ENCODE measurements at regions not wholly inside any gene's neighbourhood (a gene's known extent, or its start where the extent isn't known, plus 50 kb on each side); places are given as distances from the start of the nearest gene placed in this dataset.

DNA sequence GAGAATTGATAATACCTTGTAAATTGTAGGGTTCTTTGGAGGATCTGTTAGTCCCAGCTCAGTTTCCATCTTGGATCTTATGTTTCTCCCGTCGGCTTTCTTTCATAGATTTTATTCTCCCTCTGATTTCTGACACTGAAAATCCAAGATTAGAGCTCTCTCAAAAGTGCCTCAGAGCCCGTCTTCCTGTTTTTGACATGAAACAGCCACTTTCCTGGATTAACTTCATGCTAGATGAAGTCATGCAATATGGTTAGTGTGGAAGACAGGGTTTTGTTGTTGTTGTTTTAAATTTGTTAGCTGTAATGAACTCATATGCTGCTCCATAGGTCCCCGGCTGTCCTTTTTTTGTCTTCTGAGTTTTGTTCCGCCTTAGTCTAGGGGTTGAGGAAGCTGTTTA lies 51.6 kb upstream of the ZFR start:
- Histone ChIP-seq H3K27ac (no peak overlapping the region), H3K4me1 (no peaks in the 10 kb centered on the region), H3K4me3 (no peak overlapping the region), H3K9me3 (no peaks in the 10 kb centered on the region), H3K27me3 (no peaks in the 10 kb centered on the region), H3K36me3 (no peaks in the 10 kb centered on the region)
- TF ChIP-seq POLR2A (IDR thresholded peaks at IDR 0.05) (no peak), CTCF (IDR thresholded peaks at IDR 0.05 in 4 of 5, conservative IDR thresholded peaks at IDR 0.05 in 1 of 5) (no peak)
- intact Hi-C loops (cut with DNase I; ENCODE audit: low total_unique reads) (no loop called here), in situ Hi-C loops (cut with MboI; ENCODE audit: low sequenced_read_pairs in 4 of 4) (no loop called here)
- ATAC-seq (no peak), DNase-seq (no peak)

GRCh38 chr5:32494827-32495226 lies 50.3 kb upstream of the ZFR start:
- Histone ChIP-seq H3K27ac (no peak overlapping the region), H3K27me3 (no peaks in the 10 kb centered on the region), H3K4me3 (no peak overlapping the region), H3K9me3 (no peaks in the 10 kb centered on the region), H3K4me1 (peaks cover 0 to under 1% of the 10 kb centered on the region in 2 donors), H3K36me3 (no peaks in the 10 kb centered on the region)
- intact Hi-C loops (cut with DNase I; ENCODE audit: low total_unique reads) = no loop called here
- TF ChIP-seq CTCF (IDR thresholded peaks at IDR 0.05 in 4 of 5, conservative IDR thresholded peaks at IDR 0.05 in 1 of 5) (no peak), POLR2A (IDR thresholded peaks at IDR 0.05) (no peak)
- DNase-seq (no peak), ATAC-seq (no peak)
- in situ Hi-C loops (cut with MboI; ENCODE audit: low sequenced_read_pairs in 4 of 4) = no loop called here
